ENCODE measurements at regions not wholly inside any gene's neighbourhood (a gene's known extent, or its start where the extent isn't known, plus 50 kb on each side); places are given as distances from the start of the nearest gene placed in this dataset.

GRCh38 chrX:896256-896655 is 265.7 kb downstream of the SHOX start:
- no peak for TF ChIP-seq ETS1 (IDR thresholded peaks at IDR 0.05)
- TF ChIP-seq ZNF331 (CRISPR knock-in tag; IDR thresholded peaks at IDR 0.05; ENCODE audit: low read depth): no peak
- TF ChIP-seq CTCF (conservative IDR thresholded peaks at IDR 0.05; ENCODE audit: low read depth in 2 of 2): no peak
- TF ChIP-seq ZNF114 (CRISPR knock-in tag; IDR thresholded peaks at IDR 0.05): no peak
- no peak for TF ChIP-seq POLR2AphosphoS5 (IDR thresholded peaks at IDR 0.05; ENCODE audit: low read depth)
- TF ChIP-seq REST (IDR thresholded peaks at IDR 0.05; ENCODE audit: unreplicated experiment): no peak
- TF ChIP-seq CREB1 (CRISPR knock-in tag; IDR thresholded peaks at IDR 0.05; ENCODE audit: low read depth): no peak
- no peak for TF ChIP-seq NANOG (IDR thresholded peaks at IDR 0.05; ENCODE audit: borderline replicate concordance)
- TF ChIP-seq EZH2phosphoT487 (IDR thresholded peaks at IDR 0.05; ENCODE audit: unreplicated experiment): no peak
- no peak for TF ChIP-seq JUNB (IDR thresholded peaks at IDR 0.05; ENCODE audit: unreplicated experiment)
- TF ChIP-seq EZH2 (IDR thresholded peaks at IDR 0.05; ENCODE audit: low read depth, unreplicated experiment): no peak
- TF ChIP-seq STAT1 (IDR thresholded peaks at IDR 0.05; ENCODE audit: unreplicated experiment): no peak
- no peak for TF ChIP-seq ZNF462 (CRISPR knock-in tag; IDR thresholded peaks at IDR 0.05)
- H3K4me3 ChIP-seq: no peak overlapping the region
- peaks cover 55% of the 10 kb centered on the region for H3K36me3 Mint-ChIP-seq (ENCODE audit: low read depth)
- H3F3A ChIP-seq (replicated peaks; ENCODE audit: low read depth): no peaks in the 10 kb centered on the region
- no peaks in the 10 kb centered on the region for H3K9me2 ChIP-seq (ENCODE audit: insufficient read depth)
- H3K4me1 Mint-ChIP-seq: no peaks in the 10 kb centered on the region
- no peak overlapping the region for H2AFZ ChIP-seq
- 0 out of 2 replicates have a peak, but pooled peaks cover 3% of the 10 kb centered on the region for H3K4me1 ChIP-seq (ENCODE audit: insufficient read depth)
- peaks cover 96% of the 10 kb centered on the region for H3K9me3 Mint-ChIP-seq
- ATAC-seq: no peak
- H3K4me3 Mint-ChIP-seq: no peak overlapping the region
- no peaks in the 10 kb centered on the region for H3K27me3 ChIP-seq (ENCODE audit: insufficient read depth)
- H3K27ac ChIP-seq (ENCODE audit: low read depth): no peak overlapping the region
- DNase-seq (ENCODE audit: low spot score): no peak
- peaks cover 6% of the 10 kb centered on the region for H3K27me3 Mint-ChIP-seq (ENCODE audit: insufficient read depth, low read depth, poor library complexity)
- H3K36me3 ChIP-seq (ENCODE audit: insufficient read depth): no peaks in the 10 kb centered on the region
- no peak overlapping the region for H3K27ac Mint-ChIP-seq
- H3K4me2 ChIP-seq: no peak overlapping the region
- H3K79me2 ChIP-seq (replicated peaks; ENCODE audit: insufficient read depth): no peaks in the 10 kb centered on the region
- no peaks in the 10 kb centered on the region for H4K20me1 ChIP-seq (replicated peaks; ENCODE audit: insufficient read depth)

Data from GM23338 (cell line).